ENCODE measurements at regions not wholly inside any gene's neighbourhood (a gene's known extent, or its start where the extent isn't known, plus 50 kb on each side); places are given as distances from the start of the nearest gene placed in this dataset.
"Not testable (repeated sequence)": the region's sequence is repeated elsewhere in the genome, so short reads cannot be mapped to it uniquely, and the experiment has no call there.

GRCh38 chr12:29961231-29961630 lies 177.5 kb upstream of the TMTC1 start:
- no peak for DNase-seq (ENCODE audit: low read depth in 2 of 2)

- no peak for DNase-seq (ENCODE audit: low read depth in 2 of 2)
Observed at GRCh38 chr12:29960122-29960521, 176.4 kb upstream of the TMTC1 start.

- DNase-seq (ENCODE audit: low read depth in 2 of 2): no peak
Observed at GRCh38 chr12:29957835-29958234, 174.1 kb upstream of the TMTC1 start.

- no peak for DNase-seq (ENCODE audit: low read depth in 2 of 2)
Observed at GRCh38 chr12:29945904-29946303, 162.2 kb upstream of the TMTC1 start.

- DNase-seq (ENCODE audit: low read depth in 2 of 2): no peak
Observed at GRCh38 chr12:29944269-29945000, 160.7 kb upstream of the TMTC1 start.

GRCh38 chr12:29943683-29944082 lies 159.9 kb upstream of the TMTC1 start:
- DNase-seq (ENCODE audit: low read depth in 2 of 2): no peak

- DNase-seq (ENCODE audit: low read depth in 2 of 2): no peak
Observed at GRCh38 chr12:29940811-29941210, 157.1 kb upstream of the TMTC1 start.

- no peak for DNase-seq (ENCODE audit: low read depth in 2 of 2)
Observed at GRCh38 chr12:29930503-29930902, 146.8 kb upstream of the TMTC1 start.

- no peak for DNase-seq (ENCODE audit: low read depth in 2 of 2)
Observed at GRCh38 chr12:29929295-29929694, 145.6 kb upstream of the TMTC1 start.

GRCh38 chr12:29921307-29921706 lies 137.6 kb upstream of the TMTC1 start:
- DNase-seq (ENCODE audit: low read depth in 2 of 2): no peak

- no peak for DNase-seq (ENCODE audit: low read depth in 2 of 2)
Observed at GRCh38 chr12:29908157-29908556, 124.4 kb upstream of the TMTC1 start.

GRCh38 chr12:29907461-29907860 lies 123.7 kb upstream of the TMTC1 start:
- DNase-seq (ENCODE audit: low read depth in 2 of 2): no peak

- no peak for DNase-seq (ENCODE audit: low read depth in 2 of 2)
Observed at GRCh38 chr12:29902043-29902442, 118.3 kb upstream of the TMTC1 start.

- DNase-seq (ENCODE audit: low read depth in 2 of 2): no peak
Observed at GRCh38 chr12:29901585-29901984, 117.8 kb upstream of the TMTC1 start.

GRCh38 chr12:29899212-29899931 lies 115.6 kb upstream of the TMTC1 start:
- DNase-seq (ENCODE audit: low read depth in 2 of 2): no peak

GRCh38 chr12:29895966-29896365 lies 112.2 kb upstream of the TMTC1 start:
- DNase-seq (ENCODE audit: low read depth in 2 of 2): no peak

- no peak for DNase-seq (ENCODE audit: low read depth in 2 of 2)
Observed at GRCh38 chr12:29893002-29893401, 109.3 kb upstream of the TMTC1 start.

- DNase-seq (ENCODE audit: low read depth in 2 of 2): no peak
Observed at GRCh38 chr12:29891792-29892191, 108.0 kb upstream of the TMTC1 start.

- peak in 1 of 2 donors; percentile 2 for DNase-seq (ENCODE audit: low read depth in 2 of 2)
Observed at GRCh38 chr12:29889737-29890136, 106.0 kb upstream of the TMTC1 start.

- DNase-seq (ENCODE audit: low read depth in 2 of 2): no peak
Observed at GRCh38 chr12:29888777-29889176, 105.0 kb upstream of the TMTC1 start.

GRCh38 chr12:29884957-29885356 lies 101.2 kb upstream of the TMTC1 start:
- not testable (repeated sequence) for DNase-seq (ENCODE audit: low read depth in 2 of 2)

GRCh38 chr12:29883941-29884554 lies 100.3 kb upstream of the TMTC1 start:
- no peak for DNase-seq (ENCODE audit: low read depth in 2 of 2)

- no peak for DNase-seq (ENCODE audit: low read depth in 2 of 2)
Observed at GRCh38 chr12:29883525-29883924, 99.8 kb upstream of the TMTC1 start.

Measured in stimulated activated CD4-positive, alpha-beta T cell treated with anti-CD3 and anti-CD28 coated beads, Interleukin-15, amount 100 ng/mL, for 48 hours (primary cell).